Femur (tissue), 1 donor: ENCODE measurements at regions not wholly inside any gene's neighbourhood (a gene's known extent, or its start where the extent isn't known, plus 50 kb on each side); places are given as distances from the start of the nearest gene placed in this dataset.
"Not testable (repeated sequence)": the region's sequence is repeated elsewhere in the genome, so short reads cannot be mapped to it uniquely, and the experiment has no call there.

Source experiments
- DNase-seq: peaks from one replicate; pipeline ENCODE4 v3.0.0-alpha.2; 2017

DNA sequence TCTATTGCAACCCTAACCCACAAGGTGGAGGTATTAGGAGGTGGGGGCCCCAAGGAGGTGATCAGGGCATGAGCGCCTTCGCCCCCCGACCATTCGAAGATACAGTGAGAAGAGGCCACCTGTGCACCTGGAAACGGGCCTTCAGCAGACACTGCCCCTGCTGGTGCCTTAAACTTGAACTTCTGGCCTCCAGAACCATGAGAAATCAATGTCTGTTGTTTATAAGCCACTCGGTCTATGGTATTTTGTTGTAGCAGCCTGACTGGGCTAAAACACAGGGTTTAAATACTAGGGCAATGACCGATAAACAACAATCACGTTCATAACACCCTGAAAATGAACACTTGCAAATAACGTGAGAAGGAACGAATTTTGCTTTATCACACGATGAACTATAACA is 85.2 kb upstream of the USP29 start:
- DNase-seq: no peak

DNA sequence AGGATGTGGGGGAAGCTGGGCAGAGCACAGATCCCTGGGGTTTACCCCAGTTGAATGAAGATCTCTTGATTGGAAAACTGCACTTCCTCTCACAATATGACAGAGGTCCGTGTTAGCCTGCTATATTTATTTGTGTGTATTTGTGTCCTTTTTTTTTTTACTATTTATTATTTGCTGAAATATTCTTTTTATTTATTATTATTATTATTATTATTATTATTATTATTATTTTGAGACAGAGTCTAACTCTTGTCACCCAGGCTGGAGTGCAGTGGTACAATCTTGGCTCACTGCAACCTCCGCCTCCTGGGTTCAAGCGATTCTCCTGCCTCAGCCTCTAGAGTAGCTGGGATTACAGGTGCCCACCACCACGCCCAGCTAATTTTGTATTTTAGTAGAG is 84.0 kb upstream of the USP29 start:
- DNase-seq: not testable (repeated sequence)

DNA sequence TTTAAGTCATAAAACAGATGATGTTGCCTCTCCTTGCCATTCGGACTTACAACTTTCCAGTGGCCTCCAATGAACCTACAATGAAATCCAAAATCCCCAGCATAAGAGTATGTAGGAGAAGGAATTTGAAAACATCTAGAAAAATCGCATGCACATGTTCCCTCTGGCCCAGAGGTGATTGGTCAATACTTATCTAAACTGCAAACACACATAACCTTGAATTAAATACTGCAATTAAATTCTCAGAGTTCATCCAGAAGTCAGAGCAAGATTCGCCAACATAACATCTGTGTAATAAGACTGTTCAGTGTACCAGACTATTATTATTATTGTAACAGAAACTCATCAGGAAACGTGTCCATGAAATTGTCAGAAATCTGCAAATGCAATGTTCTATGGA is 82.2 kb upstream of the USP29 start:
- DNase-seq: peak; percentile 42

DNA sequence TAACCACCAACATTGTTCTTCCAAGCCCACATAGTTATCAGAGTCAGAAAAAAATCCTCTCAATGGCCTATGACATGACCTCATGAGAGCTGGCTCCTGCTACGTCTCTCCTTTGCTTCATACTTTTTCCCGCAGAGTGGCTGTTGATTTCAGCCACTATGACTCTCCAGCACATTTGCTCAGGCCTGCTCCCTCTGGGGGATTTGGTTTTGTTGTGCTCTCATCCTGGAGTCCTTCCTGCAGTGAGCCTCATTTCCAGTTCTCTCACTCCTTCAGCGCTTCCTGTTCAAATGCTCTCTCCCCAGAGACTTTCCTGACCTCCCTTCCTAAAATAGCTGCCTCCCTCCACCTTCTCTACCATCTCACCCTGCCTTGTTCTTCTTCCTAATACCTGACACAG is 72.0 kb upstream of the USP29 start:
- DNase-seq: no peak

DNA sequence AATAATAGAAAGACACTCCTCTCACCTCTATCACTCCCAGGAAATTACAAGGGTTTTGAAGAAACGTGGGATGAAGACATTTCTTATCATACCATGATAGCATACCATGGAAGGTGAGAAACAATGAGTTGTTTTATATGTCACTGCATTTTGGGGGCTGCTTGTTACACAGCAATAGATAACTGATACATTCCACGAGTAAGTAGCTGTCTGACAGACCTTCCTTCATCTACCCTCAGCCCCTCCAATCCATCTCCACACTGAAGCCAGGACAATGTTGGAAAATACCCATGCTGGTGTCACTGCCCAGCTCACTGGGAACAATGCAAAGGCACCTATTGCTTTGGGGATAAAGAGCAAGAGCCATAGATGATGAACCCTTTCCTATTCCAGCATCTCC is 68.9 kb upstream of the USP29 start:
- no peak for DNase-seq

DNA sequence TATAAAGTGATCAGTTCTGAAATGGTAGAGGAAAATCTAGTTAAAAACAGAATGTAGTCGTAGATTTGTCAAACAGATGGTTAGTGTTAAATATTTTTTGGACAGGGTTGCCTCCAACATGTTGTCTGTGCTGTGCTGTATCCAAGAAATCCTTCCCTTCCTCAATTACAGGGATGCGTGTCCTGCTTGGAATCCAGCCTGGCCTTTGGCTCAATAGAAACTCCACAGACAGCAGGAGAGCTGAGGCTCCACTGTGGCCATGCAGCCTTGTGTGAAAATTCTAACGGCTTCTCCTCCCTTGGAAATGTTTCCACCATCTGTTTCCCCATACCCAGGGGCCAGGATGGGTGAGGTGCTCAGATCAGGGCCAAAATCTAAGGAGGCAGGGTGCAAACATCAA is 67.7 kb upstream of the USP29 start:
- peak; percentile 89 for DNase-seq

DNA sequence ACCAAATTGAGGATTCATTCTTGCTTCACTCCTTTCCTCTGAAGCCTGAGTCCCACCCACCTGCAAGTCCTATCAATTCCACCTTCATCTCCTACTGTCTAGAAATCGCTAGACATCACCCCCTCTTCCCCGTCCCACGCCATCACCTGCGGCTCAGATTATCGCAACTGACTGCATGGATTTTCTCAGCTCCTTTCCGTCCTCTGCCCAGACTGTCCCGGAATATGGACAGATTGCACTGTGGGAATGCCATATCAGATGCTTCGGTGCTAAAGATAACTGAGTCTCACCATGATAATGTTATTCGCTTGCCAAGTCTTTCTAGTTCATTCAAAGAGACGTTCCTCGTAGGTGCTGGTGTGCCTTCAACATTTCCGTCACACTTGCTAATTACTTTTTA is 66.4 kb upstream of the USP29 start:
- DNase-seq: no peak

DNA sequence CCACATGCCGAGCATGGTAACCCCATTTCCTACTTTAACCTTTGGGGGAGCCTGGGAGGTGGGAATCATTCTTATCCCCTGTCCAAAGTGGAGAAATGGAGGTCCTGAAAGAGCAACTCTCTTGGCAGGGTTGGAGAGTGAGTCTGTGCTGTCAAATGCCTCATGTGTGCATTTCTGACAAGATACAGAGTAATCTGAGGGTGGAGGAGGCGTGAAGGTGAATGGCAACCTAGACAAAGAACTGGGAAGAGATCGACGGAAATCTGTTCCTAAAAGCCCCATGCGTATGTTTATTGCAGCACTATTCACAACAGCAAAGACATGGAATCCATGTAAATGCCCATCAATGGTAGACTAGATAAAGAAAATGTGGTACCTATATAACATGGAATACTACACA is 63.8 kb upstream of the USP29 start:
- no peak for DNase-seq

DNA sequence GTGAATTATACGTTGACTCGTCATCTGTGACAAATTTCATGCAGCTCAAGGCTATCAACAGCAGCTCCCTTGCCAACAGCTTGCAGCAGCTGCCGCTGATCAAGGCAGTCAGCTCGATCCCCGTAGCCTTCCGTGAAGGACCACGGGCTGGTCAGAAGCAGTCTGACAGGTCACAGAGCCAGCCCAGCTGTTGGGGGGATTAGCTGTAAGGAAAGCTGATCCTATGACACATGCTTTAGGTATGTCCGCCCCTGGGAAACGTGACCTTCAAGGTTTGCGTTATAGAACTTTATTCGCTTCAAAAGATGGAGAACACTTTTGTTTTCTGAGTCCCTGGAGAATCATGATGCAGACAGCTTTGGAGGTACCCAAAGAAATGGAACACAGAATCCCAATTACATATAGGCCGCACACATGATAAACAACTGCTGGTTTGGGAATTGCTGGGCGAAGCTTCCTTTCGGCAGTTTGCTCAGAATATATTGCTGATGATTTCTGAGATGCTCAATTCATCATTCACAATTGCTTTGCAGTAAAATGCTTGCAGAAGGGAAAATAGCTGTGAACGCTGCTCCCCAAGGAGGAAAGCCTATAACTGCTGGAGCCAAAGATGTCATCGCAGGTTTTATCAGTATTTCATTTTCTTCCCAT is 62.6 kb upstream of the USP29 start:
- DNase-seq: peak; percentile 95

DNA sequence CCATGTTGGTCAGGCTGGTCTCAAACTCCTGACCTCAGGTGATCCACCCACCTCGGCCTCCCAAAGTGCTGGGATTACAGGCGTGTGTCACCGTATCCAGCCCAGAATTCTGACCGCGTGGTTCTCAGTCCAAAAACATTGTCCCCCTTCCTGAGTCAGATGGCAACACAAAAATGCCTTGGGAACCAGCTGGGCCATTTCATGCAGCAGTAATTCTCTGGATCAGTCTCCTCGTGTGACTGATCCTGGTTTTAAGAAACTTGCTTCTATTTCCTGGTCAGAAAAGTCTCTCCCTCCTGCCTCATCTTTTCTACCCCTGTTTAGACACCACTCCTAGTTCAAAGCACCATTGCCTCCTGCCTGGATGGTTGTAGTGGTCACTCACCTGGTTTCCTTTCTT is 60.9 kb upstream of the USP29 start:
- DNase-seq: no peak

DNA sequence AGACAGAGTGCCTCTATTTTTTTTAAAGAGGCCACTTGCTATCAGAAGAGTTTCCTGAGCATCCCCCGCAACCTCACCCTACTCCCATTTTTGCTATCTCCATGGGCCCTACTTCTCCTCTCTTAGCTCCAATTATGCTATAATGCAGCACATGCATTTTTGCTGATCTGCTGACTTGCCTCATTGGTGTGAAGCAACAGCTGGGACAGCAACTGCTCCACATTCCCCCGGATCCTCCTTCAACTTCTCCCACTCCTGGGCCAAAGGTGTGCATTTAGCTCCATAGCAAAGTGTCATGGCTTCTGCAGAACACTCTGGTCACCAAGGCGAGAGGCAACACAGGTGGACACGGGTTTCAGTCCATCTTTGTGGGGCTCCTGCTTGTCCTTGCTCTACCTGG is 56.7 kb upstream of the USP29 start:
- DNase-seq: no peak

DNA sequence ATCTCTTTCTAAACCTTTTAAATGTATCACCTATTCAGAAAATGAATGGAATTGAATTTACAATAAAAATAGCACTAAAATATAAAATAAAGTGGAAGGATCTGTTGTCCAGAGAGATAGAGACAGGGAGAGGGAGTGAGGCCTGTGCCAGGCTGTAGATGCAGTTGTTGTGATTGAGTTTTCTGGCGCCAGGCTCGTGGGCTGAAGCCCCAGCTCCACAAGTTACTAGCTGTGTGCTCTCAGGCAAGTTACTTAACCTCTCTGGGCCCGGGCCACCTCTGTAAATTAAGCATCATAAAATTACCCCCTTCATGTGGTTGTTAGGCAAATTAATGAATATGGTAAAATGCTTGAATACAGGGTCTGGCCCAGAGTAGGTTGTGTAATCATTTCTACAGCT is 52.3 kb upstream of the USP29 start:
- DNase-seq: no peak

DNA sequence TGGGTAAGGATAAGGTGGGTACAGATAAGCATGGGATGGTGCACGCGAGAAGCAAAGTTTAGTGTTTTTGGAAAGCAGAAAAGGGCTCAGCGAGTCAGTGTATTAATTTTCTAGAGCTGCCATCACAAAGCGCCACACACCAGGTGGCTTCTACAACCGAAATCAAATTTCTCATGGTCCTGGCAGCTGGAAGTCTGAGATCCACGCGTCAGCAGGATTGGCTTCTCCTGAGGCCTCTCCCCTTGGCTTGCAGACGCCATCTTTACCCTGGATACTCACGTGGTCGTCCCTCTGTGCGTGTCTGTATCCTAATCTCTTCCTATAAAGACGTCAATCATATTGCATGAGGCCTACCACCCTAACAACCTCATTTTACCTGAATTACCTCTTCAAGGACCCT is 51.5 kb upstream of the USP29 start:
- no peak for DNase-seq

DNA sequence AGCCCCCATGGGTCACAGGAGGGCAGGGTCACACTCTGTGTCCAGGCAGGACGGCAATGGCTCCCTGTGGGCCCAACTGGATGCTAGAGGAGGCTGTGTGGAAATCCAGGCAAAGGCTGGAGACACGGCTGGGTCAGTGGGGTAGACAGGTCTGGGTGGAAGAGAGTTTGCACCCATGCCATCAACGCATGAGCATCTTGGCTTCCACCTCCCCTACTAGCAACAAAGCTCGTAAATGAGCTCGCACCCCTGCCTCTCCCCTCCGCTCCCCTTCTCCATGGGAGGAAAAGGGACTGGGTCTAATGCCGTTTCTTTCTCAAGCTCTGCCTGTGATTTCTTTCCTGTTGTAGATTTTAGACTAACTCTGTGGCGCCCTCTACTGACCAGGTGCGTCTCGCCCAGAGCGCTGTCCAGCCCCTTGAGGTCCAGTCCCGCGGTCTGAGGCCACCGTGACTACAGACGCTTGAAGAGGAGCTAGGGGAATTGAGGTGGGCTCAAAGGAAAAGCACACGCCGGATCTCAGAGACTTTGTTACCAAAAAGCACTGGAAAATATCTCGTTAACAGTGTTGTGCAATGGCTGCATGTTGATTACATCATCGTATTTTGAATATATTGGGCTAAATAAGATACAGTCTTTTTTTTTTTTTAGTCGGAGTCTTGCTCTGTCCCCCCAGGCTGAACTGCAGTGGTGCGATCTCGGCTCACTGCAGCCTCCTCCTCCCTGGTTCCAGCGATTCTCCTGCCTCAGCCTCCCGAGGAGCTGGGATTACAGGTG is 50.7 kb upstream of the USP29 start:
- DNase-seq: peak; percentile 73
